HuH-7.5 (cell line): ENCODE measurements at regions not wholly inside any gene's neighbourhood (a gene's known extent, or its start where the extent isn't known, plus 50 kb on each side); places are given as distances from the start of the nearest gene placed in this dataset.
A peak's percentile ranks its signal among the peaks of the same experiment; 100 is the strongest.
"Not testable (repeated sequence)": the region's sequence is repeated elsewhere in the genome, so short reads cannot be mapped to it uniquely, and the experiment has no call there.

Experiments used
- DNase-seq: peaks from one replicate; pipeline ENCODE4 v3.0.0; 2011; ENCODE audit warnings: low spot score

GRCh38 chr9:115473032-115473431 lies 355.1 kb upstream of the TNC start:
- not testable (repeated sequence) for DNase-seq

GRCh38 chr9:115481769-115482168 lies 363.8 kb upstream of the TNC start:
- no peak for DNase-seq

GRCh38 chr9:115482747-115483146 lies 364.8 kb upstream of the TNC start:
- DNase-seq = no peak

GRCh38 chr9:115492869-115493268 lies 374.9 kb upstream of the TNC start:
- DNase-seq = no peak

GRCh38 chr9:115494393-115494792 lies 376.4 kb upstream of the TNC start:
- DNase-seq = no peak

GRCh38 chr9:115495052-115495635 lies 377.2 kb upstream of the TNC start:
- peak; percentile 7 for DNase-seq

GRCh38 chr9:115495836-115496235 lies 377.9 kb upstream of the TNC start:
- DNase-seq = no peak

GRCh38 chr9:115498303-115498702 lies 380.3 kb upstream of the TNC start:
- no peak for DNase-seq

- DNase-seq = no peak
Observed at GRCh38 chr9:115507148-115507547, 389.2 kb upstream of the TNC start.

GRCh38 chr9:115513148-115513547 lies 395.2 kb upstream of the TNC start:
- DNase-seq = no peak

- DNase-seq = no peak
Observed at GRCh38 chr9:115514454-115514853, 396.5 kb upstream of the TNC start.

- DNase-seq = no peak
Observed at GRCh38 chr9:115517335-115518075, 399.5 kb upstream of the TNC start.

- DNase-seq = no peak
Observed at GRCh38 chr9:115520646-115521045, 402.7 kb upstream of the TNC start.

GRCh38 chr9:115522912-115523311 lies 405.0 kb upstream of the TNC start:
- DNase-seq = no peak

GRCh38 chr9:115524453-115525059 lies 406.6 kb upstream of the TNC start:
- peak; percentile 10 for DNase-seq

GRCh38 chr9:115525111-115526058 lies 407.4 kb upstream of the TNC start:
- no peak for DNase-seq

- no peak for DNase-seq
Observed at GRCh38 chr9:115531410-115532125, 413.6 kb upstream of the TNC start.

- no peak for DNase-seq
Observed at GRCh38 chr9:115533511-115533910, 415.6 kb upstream of the TNC start.

- no peak for DNase-seq
Observed at GRCh38 chr9:115540091-115540490, 422.1 kb upstream of the TNC start.

GRCh38 chr9:115543511-115543910 lies 425.6 kb upstream of the TNC start:
- no peak for DNase-seq

GRCh38 chr9:115548609-115549260 lies 430.8 kb upstream of the TNC start:
- DNase-seq = no peak
